Loucy (cell line): ENCODE measurements at regions not wholly inside any gene's neighbourhood (a gene's known extent, or its start where the extent isn't known, plus 50 kb on each side); places are given as distances from the start of the nearest gene placed in this dataset.

Experiments used
- CTCF ChIP-seq: fragments of 200-600 bp; sonication (generic); conservative IDR thresholded peaks from 2 replicates; pipeline ENCODE4 v1.5.1; 2014; ENCODE audit warnings: mild to moderate bottlenecking, antibody characterized with exemption, low read length
- EZH2phosphoT487 ChIP-seq: fragments of 200-600 bp; IDR thresholded peaks from 2 replicates; pipeline ENCODE4 v1.6.1; 2018; ENCODE audit warnings: antibody characterized with exemption, mild to moderate bottlenecking, moderate library complexity, borderline replicate concordance

DNA sequence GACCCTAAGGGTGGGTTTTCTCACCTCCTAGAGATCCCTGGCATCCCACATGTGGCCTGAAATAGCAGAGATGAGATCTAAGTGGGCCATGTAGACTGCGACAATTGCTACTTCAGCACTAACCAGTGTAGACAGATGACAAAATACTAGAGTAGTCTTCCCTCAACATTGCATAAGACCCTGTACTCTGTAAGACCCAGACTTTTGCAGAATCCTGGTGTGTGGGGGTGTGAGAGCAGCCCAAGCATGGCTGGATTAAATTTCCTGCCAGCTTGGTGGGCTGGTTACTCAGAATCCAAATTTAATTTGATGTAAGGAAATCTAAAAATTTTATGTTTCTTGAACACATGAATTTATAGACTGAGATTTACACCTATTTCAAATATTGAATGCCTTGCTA lies 88.3 kb downstream of the ZNF365 start:
- TF ChIP-seq CTCF (no peak), EZH2phosphoT487 (no peak)
